SW 1271 (cell line): ENCODE measurements at regions not wholly inside any gene's neighbourhood (a gene's known extent, or its start where the extent isn't known, plus 50 kb on each side); places are given as distances from the start of the nearest gene placed in this dataset.
"Not testable (repeated sequence)": the region's sequence is repeated elsewhere in the genome, so short reads cannot be mapped to it uniquely, and the experiment has no call there.

ENCODE experiments used
- DNase-seq, 2 experiments: peaks; one replicate each; lab custom pipeline; 2025; lab: John Stamatoyannopoulos, UW

GRCh38 chr2:205865056-205865455 lies 182.8 kb downstream of the NRP2 start:
- no peak for DNase-seq

- no peak for DNase-seq
Observed at GRCh38 chr2:205864491-205864890, 182.2 kb downstream of the NRP2 start.

- DNase-seq: not testable (repeated sequence)
Observed at GRCh38 chr2:205862761-205863160, 180.5 kb downstream of the NRP2 start.

DNA sequence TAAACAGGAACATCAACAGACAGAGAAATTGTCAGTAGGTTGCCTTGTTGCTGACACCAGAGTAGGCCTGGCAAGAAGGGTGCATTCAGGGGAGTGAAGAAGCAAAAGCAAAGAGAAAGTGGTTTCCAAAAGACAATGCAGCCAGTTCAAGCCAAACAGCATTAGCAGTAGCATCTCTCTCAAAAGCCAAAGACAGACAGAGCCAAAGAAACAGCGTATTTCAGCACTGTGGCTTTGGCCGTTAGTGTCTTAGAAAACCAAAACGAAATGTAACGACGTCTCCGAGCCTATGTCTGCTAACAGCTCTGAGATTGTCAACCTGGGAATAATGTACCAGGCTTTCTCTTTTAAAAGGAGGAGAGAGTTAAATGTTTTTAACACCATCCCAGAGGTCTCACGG lies 178.6 kb downstream of the NRP2 start:
- DNase-seq: no peak

DNA sequence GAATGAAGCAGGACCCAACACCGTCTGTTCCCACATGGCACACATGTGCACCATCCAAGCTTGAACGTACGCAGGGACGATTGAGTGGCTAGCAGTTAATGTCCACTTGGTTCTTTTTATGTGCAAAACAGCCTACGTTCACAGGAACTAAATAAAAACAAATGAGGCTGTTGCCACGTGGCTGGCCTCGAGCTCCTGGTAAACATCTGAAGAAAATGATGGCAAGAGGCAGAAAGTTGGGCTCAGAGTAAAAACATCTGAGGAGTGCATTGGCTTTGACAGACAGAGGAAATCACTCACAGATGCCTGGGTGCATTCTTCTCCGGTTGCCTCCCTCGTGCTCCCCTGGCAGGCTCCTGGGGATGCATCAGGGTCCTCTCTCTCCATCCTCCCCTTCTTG lies 177.9 kb downstream of the NRP2 start:
- no peak for DNase-seq

- no peak for DNase-seq
Observed at GRCh38 chr2:205858881-205859441, 176.7 kb downstream of the NRP2 start.

GRCh38 chr2:205858275-205858674 lies 176.0 kb downstream of the NRP2 start:
- DNase-seq: no peak

GRCh38 chr2:205857520-205858237 lies 175.4 kb downstream of the NRP2 start:
- no peak for DNase-seq

DNA sequence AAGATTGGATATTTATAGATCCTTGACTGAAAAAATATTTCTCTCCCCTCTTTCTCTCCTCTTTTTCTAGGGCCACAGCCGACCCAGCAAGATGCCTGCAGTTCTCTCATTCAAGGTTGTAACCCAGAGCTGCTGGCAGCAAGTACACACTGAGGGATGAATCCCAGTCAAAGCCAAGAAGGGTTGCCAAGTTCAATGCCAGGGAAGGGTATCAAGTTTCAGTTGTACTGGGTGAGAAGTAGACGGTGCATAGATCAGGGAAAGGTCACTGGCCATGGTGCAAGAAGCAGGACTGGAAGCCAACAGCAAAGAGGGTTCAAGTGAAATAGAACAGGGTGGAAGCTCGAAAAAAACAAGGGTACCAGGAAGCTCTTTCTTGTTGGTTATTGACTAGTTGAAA lies 170.2 kb downstream of the NRP2 start:
- DNase-seq: no peak

DNA sequence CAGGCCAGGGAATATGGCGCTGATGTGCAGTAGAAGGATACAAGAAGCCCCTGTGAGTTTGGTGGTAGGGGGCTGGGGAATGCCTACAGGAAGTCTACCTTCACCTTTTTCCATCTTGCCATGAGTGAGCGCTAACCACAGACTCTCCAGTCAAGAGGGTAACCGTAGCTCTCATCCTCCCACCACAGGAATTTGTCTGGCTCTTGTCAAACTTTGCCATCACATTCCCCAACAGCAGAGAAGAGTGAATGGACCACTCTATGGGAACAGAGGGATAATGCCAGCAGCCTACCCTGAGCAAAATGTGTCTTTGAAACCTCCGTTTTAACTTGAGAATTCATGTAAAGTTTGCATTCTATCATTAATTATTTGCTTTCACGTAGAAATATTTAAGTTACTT lies 168.3 kb downstream of the NRP2 start:
- no peak for DNase-seq

DNA sequence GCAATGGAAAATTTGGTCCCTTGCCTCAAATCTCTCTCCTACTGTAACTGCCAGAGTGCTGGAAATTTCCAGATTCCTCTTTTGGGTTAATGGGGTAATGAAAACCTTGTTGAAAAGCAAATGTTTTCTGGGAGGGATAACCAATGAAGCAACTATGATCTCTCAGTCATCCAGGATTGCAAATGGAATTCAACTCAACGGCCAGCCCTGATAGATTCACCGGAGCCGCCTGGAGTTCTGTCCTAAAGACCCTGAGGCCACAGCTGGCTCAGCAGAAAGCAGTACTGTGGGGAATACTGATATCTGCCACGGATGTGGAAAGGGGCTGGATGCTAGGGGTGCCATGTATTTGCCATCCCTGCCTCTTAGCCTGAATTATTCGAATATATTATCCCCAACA lies 167.8 kb downstream of the NRP2 start:
- DNase-seq: no peak

GRCh38 chr2:205849136-205849535 lies 166.8 kb downstream of the NRP2 start:
- DNase-seq: no peak

DNA sequence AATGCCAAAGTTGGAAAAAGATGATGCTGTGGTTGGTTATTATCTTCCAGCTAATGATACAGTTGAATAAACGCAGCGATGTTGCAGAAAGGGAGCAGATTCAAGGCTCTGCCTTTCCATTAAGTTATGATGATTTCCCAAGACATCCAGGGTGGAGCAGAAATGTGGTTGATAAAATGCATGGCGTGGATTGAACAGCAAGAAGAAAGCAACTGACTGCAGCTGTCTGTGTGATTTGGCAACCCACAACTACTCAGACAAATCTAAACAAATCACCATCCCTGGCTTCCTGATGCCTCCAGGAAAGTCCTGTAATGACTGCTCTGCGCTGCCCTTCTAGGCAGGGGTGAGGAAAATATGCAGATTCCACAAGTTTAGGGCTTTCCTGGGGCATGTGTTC lies 166.3 kb downstream of the NRP2 start:
- DNase-seq: no peak
